HG03064 (cell line): ENCODE measurements at regions not wholly inside any gene's neighbourhood (a gene's known extent, or its start where the extent isn't known, plus 50 kb on each side); places are given as distances from the start of the nearest gene placed in this dataset.
"Not testable (repeated sequence)": the region's sequence is repeated elsewhere in the genome, so short reads cannot be mapped to it uniquely, and the experiment has no call there.

Experiments used
- ATAC-seq: cut with Tn5 transposase; IDR thresholded peaks from one replicate; pipeline ENCODE4 v1.9.1; 2021; ENCODE audit warnings: low read depth; ENCODE audit not compliant: unreplicated experiment

GRCh38 chr4:155025762-155026457 is 182.5 kb upstream of the NPY2R start:
- ATAC-seq: no peak

- ATAC-seq: no peak
Measured at GRCh38 chr4:155026715-155027114, 181.7 kb upstream of the NPY2R start.

- ATAC-seq: no peak
Measured at GRCh38 chr4:155032521-155033229, 175.8 kb upstream of the NPY2R start.

- no peak for ATAC-seq
Measured at GRCh38 chr4:155033604-155034003, 174.8 kb upstream of the NPY2R start.

GRCh38 chr4:155037031-155037430 is 171.4 kb upstream of the NPY2R start:
- ATAC-seq: no peak

GRCh38 chr4:155038459-155038858 is 170.0 kb upstream of the NPY2R start:
- ATAC-seq: no peak

- ATAC-seq: no peak
Measured at GRCh38 chr4:155039162-155039561, 169.3 kb upstream of the NPY2R start.

- ATAC-seq: no peak
Measured at GRCh38 chr4:155040031-155040430, 168.4 kb upstream of the NPY2R start.

GRCh38 chr4:155042014-155042413 is 166.4 kb upstream of the NPY2R start:
- no peak for ATAC-seq

GRCh38 chr4:155044251-155044650 is 164.2 kb upstream of the NPY2R start:
- not testable (repeated sequence) for ATAC-seq

- ATAC-seq: no peak
Measured at GRCh38 chr4:155047755-155048154, 160.7 kb upstream of the NPY2R start.

GRCh38 chr4:155054042-155054441 is 154.4 kb upstream of the NPY2R start:
- not testable (repeated sequence) for ATAC-seq

GRCh38 chr4:155060419-155060818 is 148.0 kb upstream of the NPY2R start:
- ATAC-seq: no peak

- no peak for ATAC-seq
Measured at GRCh38 chr4:155060873-155061272, 147.6 kb upstream of the NPY2R start.

- no peak for ATAC-seq
Measured at GRCh38 chr4:155062948-155063347, 145.5 kb upstream of the NPY2R start.

GRCh38 chr4:155064934-155065333 is 143.5 kb upstream of the NPY2R start:
- not testable (repeated sequence) for ATAC-seq

GRCh38 chr4:155066871-155067270 is 141.6 kb upstream of the NPY2R start:
- no peak for ATAC-seq

- ATAC-seq: no peak
Measured at GRCh38 chr4:155071962-155072361, 136.5 kb upstream of the NPY2R start.

- no peak for ATAC-seq
Measured at GRCh38 chr4:155072417-155072816, 136.0 kb upstream of the NPY2R start.

- ATAC-seq: no peak
Measured at GRCh38 chr4:155073852-155074251, 134.6 kb upstream of the NPY2R start.

GRCh38 chr4:155076256-155076785 is 132.1 kb upstream of the NPY2R start:
- ATAC-seq: no peak
